PC-9 (cell line): ENCODE measurements at regions not wholly inside any gene's neighbourhood (a gene's known extent, or its start where the extent isn't known, plus 50 kb on each side); places are given as distances from the start of the nearest gene placed in this dataset.

Experiments
- BruUV-seq: library from RNA; stranded (reverse); fragments of 400-500 nt; replicated peaks from 2 replicates; lab custom pipeline; 2021; lab: Mats Ljungman, UMichigan
- CTCF ChIA-PET: fragments of 300-600 bp; sonication (Branson Sonifier 250); formaldehyde crosslinking; loops from one replicate; lab custom pipeline; 2022; ENCODE audit warnings: antibody characterized with exemption; lab: Charles Lee
- POLR2A ChIA-PET: fragments of 300-600 bp; sonication (Branson Sonifier 250); formaldehyde crosslinking; loops from one replicate; lab custom pipeline; 2022; ENCODE audit warnings: antibody characterized with exemption; ENCODE audit not compliant: unreplicated experiment; lab: Charles Lee
- DNase-seq, 2 experiments: peaks; one replicate each; pipeline versions ENCODE4 v3.0.0 to v3.0.0-alpha.2; 2015 to 2022; ENCODE audit warnings: mixed read lengths in 1 of 2
- H2AFZ ChIP-seq: fragments of 200-600 bp; sonication (generic); 2 replicates; pipeline ENCODE4 v1.8.1; 2017; ENCODE audit warnings: antibody characterized with exemption
- H3F3A ChIP-seq: fragments of 200-600 bp; sonication (generic); 2 replicates; pipeline ENCODE4 v1.8.1; 2017; ENCODE audit warnings: antibody characterized with exemption, mild to moderate bottlenecking, low read depth; ENCODE audit not compliant: insufficient read depth
- H3K27ac ChIP-seq: fragments of 200-600 bp; sonication (generic); 2 replicates; pipeline ENCODE4 v1.6.1; 2016; ENCODE audit warnings: mixed run types
- H3K27me3 ChIP-seq: fragments of 200-600 bp; sonication (generic); 2 replicates; pipeline ENCODE4 v1.6.1; 2016; ENCODE audit warnings: low read depth, mixed run types; ENCODE audit not compliant: insufficient read depth
- H3K36me3 ChIP-seq: fragments of 200-600 bp; sonication (generic); 2 replicates; pipeline ENCODE4 v1.6.1; 2016; ENCODE audit warnings: low read depth, mixed run types
- H3K4me1 ChIP-seq: fragments of 200-600 bp; sonication (generic); replicated peaks from 2 replicates; pipeline ENCODE4 v1.6.1; 2016; ENCODE audit warnings: mixed run types; ENCODE audit not compliant: insufficient read depth
- H3K4me2 ChIP-seq: fragments of 200-600 bp; sonication (generic); 2 replicates; pipeline ENCODE4 v1.6.1; 2017; ENCODE audit warnings: mixed run types
- H3K4me3 ChIP-seq: fragments of 200-600 bp; sonication (generic); 2 replicates; pipeline ENCODE4 v1.6.1; 2016; ENCODE audit warnings: mixed run types
- H3K79me2 ChIP-seq: fragments of 200-600 bp; sonication (generic); 2 replicates; pipeline ENCODE4 v1.6.1; 2017; ENCODE audit warnings: low read depth, mixed run types
- H3K9me2 ChIP-seq: fragments of 200-600 bp; sonication (generic); 2 replicates; pipeline ENCODE4 v1.8.1; 2017; ENCODE audit warnings: mild to moderate bottlenecking; ENCODE audit not compliant: insufficient read depth
- H3K9me3 ChIP-seq: fragments of 200-600 bp; sonication (generic); 2 replicates; pipeline ENCODE4 v1.8.1; 2016; ENCODE audit warnings: low read depth; ENCODE audit not compliant: insufficient read depth
- H4K20me1 ChIP-seq: fragments of 200-600 bp; sonication (generic); 2 replicates; pipeline ENCODE4 v1.8.1; 2017; ENCODE audit not compliant: insufficient read depth
- EZH2 ChIP-seq: fragments of 200-600 bp; sonication (generic); IDR thresholded peaks from 2 replicates; pipeline ENCODE4 v1.8.0; 2017; ENCODE audit warnings: antibody characterized with exemption, low read depth
- intact Hi-C: fragments of 100-400 bp; cut with micrococcal nuclease; formaldehyde crosslinking; loops from one replicate; pipeline ENCODE4 v1.10.0; 2022; ENCODE audit not compliant: unreplicated experiment
- TF ChIP-seq, protein P1 (sequence below): fragments of 200-600 bp; sonication (generic); conservative IDR thresholded peaks from 2 replicates; pipeline ENCODE4 v1.6.1; 2017; ENCODE audit warnings: mixed run types, antibody characterized with exemption, mild to moderate bottlenecking, moderate library complexity

DNA sequence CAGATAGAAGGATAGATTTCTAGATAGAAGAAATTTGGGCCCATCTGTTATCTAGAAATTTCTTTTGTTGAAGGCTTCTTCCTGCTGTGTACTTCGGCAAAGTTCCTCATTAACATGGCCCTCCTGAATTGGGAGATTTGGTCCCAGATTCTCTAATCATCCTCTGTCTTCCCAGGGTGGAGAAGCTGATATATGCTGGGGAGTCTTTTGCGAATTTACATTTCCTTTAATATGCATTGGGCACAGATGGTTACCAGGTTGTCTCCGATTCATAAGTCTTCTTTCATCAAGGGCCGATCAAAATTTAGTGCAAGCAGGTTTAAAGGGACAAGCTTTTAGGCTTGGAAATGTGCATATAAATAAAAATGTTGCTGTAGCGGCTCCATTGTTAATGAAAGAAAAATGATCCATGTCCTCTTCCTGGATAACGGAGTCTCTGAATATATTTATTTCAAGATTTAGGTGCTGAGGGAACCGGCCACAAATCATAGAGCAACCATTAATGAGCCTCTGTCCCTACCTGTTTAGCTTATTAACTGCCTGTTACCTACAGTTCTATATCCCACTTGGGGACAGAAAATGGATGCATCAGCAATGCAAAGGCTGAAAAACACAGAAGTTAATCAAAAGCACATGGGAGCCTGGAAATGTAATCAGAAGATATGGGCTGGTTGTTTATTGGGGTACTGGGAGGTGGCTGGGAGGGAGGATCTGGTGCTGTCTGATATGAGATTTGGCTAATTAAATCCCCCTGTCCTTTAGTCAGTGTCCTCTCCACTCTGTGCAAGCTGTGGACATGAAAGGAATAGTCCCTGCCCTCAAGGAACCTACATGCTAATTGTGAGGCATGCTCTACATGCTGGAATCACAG lies 234.7 kb downstream of the MAN2A1 start:
- no peak for DNase-seq
- H3K27me3 ChIP-seq = peaks cover 9% of the 10 kb centered on the region
- H4K20me1 ChIP-seq = no peaks in the 10 kb centered on the region
- H3K4me2 ChIP-seq = no peak overlapping the region
- no peak overlapping the region for H2AFZ ChIP-seq
- no peaks in the 10 kb centered on the region for H3F3A ChIP-seq
- BruUV-seq = no TSS peak
- H3K36me3 ChIP-seq = no peaks in the 10 kb centered on the region
- no peaks in the 10 kb centered on the region for H3K79me2 ChIP-seq
- intact Hi-C loops = no loop called here
- TF ChIP-seq EZH2 = no peak
- TF ChIP-seq, protein P1, sequence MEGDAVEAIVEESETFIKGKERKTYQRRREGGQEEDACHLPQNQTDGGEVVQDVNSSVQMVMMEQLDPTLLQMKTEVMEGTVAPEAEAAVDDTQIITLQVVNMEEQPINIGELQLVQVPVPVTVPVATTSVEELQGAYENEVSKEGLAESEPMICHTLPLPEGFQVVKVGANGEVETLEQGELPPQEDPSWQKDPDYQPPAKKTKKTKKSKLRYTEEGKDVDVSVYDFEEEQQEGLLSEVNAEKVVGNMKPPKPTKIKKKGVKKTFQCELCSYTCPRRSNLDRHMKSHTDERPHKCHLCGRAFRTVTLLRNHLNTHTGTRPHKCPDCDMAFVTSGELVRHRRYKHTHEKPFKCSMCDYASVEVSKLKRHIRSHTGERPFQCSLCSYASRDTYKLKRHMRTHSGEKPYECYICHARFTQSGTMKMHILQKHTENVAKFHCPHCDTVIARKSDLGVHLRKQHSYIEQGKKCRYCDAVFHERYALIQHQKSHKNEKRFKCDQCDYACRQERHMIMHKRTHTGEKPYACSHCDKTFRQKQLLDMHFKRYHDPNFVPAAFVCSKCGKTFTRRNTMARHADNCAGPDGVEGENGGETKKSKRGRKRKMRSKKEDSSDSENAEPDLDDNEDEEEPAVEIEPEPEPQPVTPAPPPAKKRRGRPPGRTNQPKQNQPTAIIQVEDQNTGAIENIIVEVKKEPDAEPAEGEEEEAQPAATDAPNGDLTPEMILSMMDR = no peak
- H3K9me2 ChIP-seq = no peaks in the 10 kb centered on the region
- no peak overlapping the region for H3K27ac ChIP-seq
- H3K4me1 ChIP-seq = no peaks in the 10 kb centered on the region
- H3K4me3 ChIP-seq = no peak overlapping the region
- POLR2A ChIA-PET = no interaction called here
- CTCF ChIA-PET = no interaction called here
- no peaks in the 10 kb centered on the region for H3K9me3 ChIP-seq

- TF ChIP-seq, protein P1 = no peak
- no peak for TF ChIP-seq EZH2
- Histone ChIP-seq H3K9me3 (no peaks in the 10 kb centered on the region; the same call in 1 of the 2 replicates), H4K20me1 (no peaks in the 10 kb centered on the region), H3K27me3 (peaks cover 9% of the 10 kb centered on the region), H3F3A (no peaks in the 10 kb centered on the region), H3K79me2 (no peaks in the 10 kb centered on the region), H2AFZ (no peak overlapping the region), H3K27ac (no peak overlapping the region), H3K4me1 (no peaks in the 10 kb centered on the region), H3K36me3 (no peaks in the 10 kb centered on the region), H3K4me3 (no peak overlapping the region), H3K9me2 (no peaks in the 10 kb centered on the region), H3K4me2 (no peak overlapping the region)
- DNase-seq = no peak
- ChIA-PET POLR2A (no interaction called here), CTCF (no interaction called here)
- no TSS peak for BruUV-seq
- intact Hi-C loops = no loop called here
Observed at GRCh38 chr5:109927639-109928038, 237.9 kb downstream of the MAN2A1 start.

DNA sequence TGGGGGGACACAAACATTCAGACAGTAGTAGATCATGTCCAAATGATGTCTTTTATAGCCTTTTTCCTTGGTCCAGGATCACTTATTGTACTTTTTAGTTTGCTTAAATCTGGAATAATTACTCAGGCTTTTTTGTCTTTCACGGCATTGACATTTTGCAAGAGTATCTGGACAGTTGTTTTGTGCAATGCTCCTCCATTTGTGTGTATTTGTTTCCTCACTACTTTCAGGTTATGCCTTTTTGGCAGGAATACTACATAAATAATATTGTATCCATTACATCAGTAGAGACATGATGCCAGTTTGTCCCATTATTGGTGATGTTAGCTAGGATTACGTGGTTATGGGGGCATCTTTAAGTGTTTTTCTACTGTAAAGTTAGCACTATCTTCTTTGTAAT lies 238.3 kb downstream of the MAN2A1 start:
- Histone ChIP-seq H3K27ac (no peak overlapping the region), H2AFZ (no peak overlapping the region), H3K9me3 (no peaks in the 10 kb centered on the region; the same call in 1 of the 2 replicates), H4K20me1 (no peaks in the 10 kb centered on the region), H3F3A (no peaks in the 10 kb centered on the region), H3K4me2 (no peak overlapping the region), H3K9me2 (no peaks in the 10 kb centered on the region), H3K27me3 (peaks cover 9% of the 10 kb centered on the region), H3K4me3 (no peak overlapping the region), H3K36me3 (no peaks in the 10 kb centered on the region), H3K79me2 (no peaks in the 10 kb centered on the region), H3K4me1 (no peaks in the 10 kb centered on the region)
- intact Hi-C loops = no loop called here
- ChIA-PET POLR2A (no interaction called here), CTCF (no interaction called here)
- no TSS peak for BruUV-seq
- no peak for TF ChIP-seq EZH2
- no peak for DNase-seq
